Mucosa of descending colon (tissue), 3 donors: ENCODE measurements at regions not wholly inside any gene's neighbourhood (a gene's known extent, or its start where the extent isn't known, plus 50 kb on each side); places are given as distances from the start of the nearest gene placed in this dataset.
"Not testable (repeated sequence)": the region's sequence is repeated elsewhere in the genome, so short reads cannot be mapped to it uniquely, and the experiment has no call there.

ENCODE experiments used
- ATAC-seq: fragments of 200-7000 bp; cut with Tn5 transposase; one replicate; pipeline ENCODE4 v1.9.1; 2020; ENCODE audit warnings: mild to moderate bottlenecking, moderate library complexity
- DNase-seq, 3 donors: peaks; one replicate each; pipeline ENCODE4 v3.0.0-alpha.2; 2020
- H3K36me3 ChIP-seq: fragments of 200-600 bp; one replicate; pipeline ENCODE4 v1.8.0; 2021; ENCODE audit warnings: low read depth, mild to moderate bottlenecking
- H3K4me1 ChIP-seq: fragments of 200-600 bp; one replicate; pipeline ENCODE4 v1.8.0; 2021; ENCODE audit warnings: low read depth, mild to moderate bottlenecking
- H3K4me3 ChIP-seq: fragments of 200-600 bp; one replicate; pipeline ENCODE4 v1.8.0; 2021; ENCODE audit warnings: mild to moderate bottlenecking
- H3K9me3 ChIP-seq: fragments of 200-600 bp; one replicate; pipeline ENCODE4 v1.8.0; 2021; ENCODE audit warnings: mild to moderate bottlenecking
- intact Hi-C, 2 donors: fragments of 100-400 bp; cut with DNase I in 1 of 2; cut with micrococcal nuclease in 1 of 2; formaldehyde crosslinking; loops; one replicate each; pipeline versions ENCODE4 v1.11.0 to v1.11.1; 2022; cut with DNase I, micrococcal nuclease
- TF ChIP-seq, protein P1 (sequence below): fragments of 200-600 bp; IDR thresholded peaks from one replicate; pipeline ENCODE4 v1.8.0; 2022; ENCODE audit warnings: antibody characterized with exemption, mild to moderate bottlenecking
- donor health status: DM: no; HTN: no; CAD: no; lungs with moderate emphysema.
- donor health status: DM: no; HTN: no; CAD: no.
- donor health status: DM: no; HTN: yes; CAD: no.

DNA sequence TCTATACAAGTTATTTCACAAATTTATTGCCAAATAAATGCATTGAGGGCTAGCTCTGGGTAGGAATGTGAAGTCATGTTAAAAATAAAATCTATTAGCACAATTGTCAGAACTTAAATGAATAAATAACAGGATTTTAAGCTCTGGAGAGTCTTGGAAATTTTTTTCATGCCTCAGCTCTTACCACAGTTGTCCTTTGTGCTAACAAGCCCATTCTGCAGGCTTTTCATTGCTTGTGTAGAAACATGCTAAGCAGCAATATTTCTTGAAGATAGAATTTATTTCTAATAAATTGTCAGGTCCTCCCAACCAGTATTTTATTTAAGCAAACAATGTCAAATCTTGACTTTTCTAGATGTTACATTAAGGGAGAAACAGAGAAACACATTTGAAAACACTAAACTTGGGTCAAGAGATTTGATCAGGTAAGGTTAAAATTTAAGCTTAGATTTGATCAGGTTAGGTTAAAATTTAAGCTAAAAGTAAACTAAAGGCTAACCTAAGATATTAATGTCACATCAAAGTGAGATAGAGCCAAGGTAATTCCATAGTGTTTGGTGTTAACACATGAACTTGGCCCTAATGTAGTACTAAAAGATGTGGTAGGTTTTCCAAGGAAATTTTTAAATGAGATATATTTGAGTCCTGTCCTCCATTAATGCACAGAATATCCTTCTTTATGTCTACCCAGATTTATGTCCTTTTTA, 179.1 kb upstream of the IL1RAPL1 start:
- no peaks in the 10 kb centered on the region for H3K9me3 ChIP-seq
- DNase-seq, result no peak
- no peaks in the 10 kb centered on the region for H3K4me1 ChIP-seq
- no peak for ATAC-seq
- no peak overlapping the region for H3K4me3 ChIP-seq
- TF ChIP-seq, protein P1, sequence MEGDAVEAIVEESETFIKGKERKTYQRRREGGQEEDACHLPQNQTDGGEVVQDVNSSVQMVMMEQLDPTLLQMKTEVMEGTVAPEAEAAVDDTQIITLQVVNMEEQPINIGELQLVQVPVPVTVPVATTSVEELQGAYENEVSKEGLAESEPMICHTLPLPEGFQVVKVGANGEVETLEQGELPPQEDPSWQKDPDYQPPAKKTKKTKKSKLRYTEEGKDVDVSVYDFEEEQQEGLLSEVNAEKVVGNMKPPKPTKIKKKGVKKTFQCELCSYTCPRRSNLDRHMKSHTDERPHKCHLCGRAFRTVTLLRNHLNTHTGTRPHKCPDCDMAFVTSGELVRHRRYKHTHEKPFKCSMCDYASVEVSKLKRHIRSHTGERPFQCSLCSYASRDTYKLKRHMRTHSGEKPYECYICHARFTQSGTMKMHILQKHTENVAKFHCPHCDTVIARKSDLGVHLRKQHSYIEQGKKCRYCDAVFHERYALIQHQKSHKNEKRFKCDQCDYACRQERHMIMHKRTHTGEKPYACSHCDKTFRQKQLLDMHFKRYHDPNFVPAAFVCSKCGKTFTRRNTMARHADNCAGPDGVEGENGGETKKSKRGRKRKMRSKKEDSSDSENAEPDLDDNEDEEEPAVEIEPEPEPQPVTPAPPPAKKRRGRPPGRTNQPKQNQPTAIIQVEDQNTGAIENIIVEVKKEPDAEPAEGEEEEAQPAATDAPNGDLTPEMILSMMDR, result no peak
- no peaks in the 10 kb centered on the region for H3K36me3 ChIP-seq
- intact Hi-C loops, result no loop called here

DNA sequence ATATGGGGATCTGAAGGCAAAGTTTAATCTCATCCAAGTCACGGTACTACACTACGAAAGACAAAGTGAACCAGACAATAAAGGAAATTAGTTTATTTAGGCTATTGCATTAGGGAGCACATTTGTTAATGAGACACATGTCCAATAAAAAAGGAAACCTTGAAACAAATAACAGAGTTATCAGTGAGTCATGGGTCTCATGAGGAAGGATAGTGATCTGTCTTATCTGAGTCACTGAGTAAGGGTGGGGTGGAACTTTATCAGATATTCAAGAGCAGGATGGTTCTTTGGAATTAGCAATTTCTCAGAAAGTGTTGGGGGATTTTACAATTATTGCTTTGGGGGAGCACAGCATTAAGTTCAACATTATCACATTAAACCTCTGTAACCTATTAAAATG, 188.9 kb upstream of the IL1RAPL1 start:
- intact Hi-C loops, result no loop called here
- DNase-seq, result no peak
- H3K4me1 ChIP-seq, result no peaks in the 10 kb centered on the region
- H3K9me3 ChIP-seq, result no peaks in the 10 kb centered on the region
- no peak for ATAC-seq
- H3K4me3 ChIP-seq, result no peak overlapping the region
- no peaks in the 10 kb centered on the region for H3K36me3 ChIP-seq
- TF ChIP-seq, protein P1, result no peak

DNA sequence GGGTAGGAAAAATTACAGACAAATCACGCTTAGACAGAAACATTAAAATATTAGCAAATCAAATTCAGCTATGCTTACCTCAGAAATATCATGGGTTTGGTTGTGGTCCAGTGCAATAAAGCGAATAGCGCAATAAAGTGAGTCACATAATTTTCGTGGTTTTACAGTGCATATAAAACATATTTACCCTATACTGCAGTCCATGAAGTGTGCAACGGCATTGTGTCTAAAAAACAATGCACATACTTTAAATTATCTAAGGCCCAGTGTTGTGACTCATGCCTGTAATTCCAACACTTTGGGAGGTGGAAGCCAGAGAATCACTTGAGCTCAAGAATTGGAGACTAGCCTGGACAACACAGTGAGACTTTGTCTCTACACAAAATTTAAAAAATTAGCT, 195.7 kb upstream of the IL1RAPL1 start:
- intact Hi-C loops, result no loop called here
- H3K4me1 ChIP-seq, result no peaks in the 10 kb centered on the region
- no peaks in the 10 kb centered on the region for H3K36me3 ChIP-seq
- DNase-seq (no peak), ATAC-seq (peak; percentile 72)
- H3K4me3 ChIP-seq, result no peak overlapping the region
- TF ChIP-seq, protein P1, result no peak
- no peaks in the 10 kb centered on the region for H3K9me3 ChIP-seq

DNA sequence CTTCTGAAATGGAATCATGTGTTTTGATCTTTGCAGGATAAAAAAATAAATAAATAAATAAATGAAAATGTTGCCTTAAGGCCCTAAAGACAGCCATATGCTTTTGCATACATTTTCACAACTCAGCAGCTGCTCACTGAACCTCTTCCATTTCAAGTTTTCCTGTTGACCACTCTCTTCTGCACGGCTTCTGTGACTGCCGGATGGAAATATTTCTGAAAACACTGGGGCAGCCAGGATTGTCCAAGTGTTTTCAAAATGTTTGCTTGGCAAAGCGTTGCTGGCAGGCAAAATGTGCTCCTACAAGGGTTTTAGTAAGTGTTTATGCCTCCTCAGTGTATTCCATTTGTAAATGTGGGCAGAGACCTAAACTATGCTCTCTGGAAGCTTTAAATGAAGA, 208.1 kb upstream of the IL1RAPL1 start:
- intact Hi-C loops, result no loop called here
- Histone ChIP-seq H3K9me3 (no peaks in the 10 kb centered on the region), H3K4me1 (no peaks in the 10 kb centered on the region), H3K36me3 (no peaks in the 10 kb centered on the region), H3K4me3 (no peak overlapping the region)
- ATAC-seq (no peak), DNase-seq (no peak)
- TF ChIP-seq, protein P1, result no peak

DNA sequence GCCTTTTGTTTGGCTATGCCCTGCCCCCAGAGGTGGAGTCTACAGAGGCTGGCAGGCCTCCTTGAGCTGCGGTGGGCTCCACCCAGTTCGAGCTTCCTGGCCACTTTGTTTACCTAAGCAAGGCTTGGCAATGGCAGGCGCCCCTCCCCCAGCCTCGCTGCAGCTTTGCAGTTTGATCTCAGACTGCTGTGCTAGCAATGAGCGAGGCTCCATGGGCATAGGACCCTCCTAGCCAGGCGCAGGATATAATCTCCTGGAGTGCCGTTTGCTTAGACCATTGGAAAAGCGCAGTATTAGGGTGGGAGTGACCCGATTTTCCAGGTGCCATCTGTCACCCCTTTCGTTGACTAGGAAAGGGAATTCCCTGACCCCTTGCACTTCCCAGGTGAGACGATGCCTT, 219.6 kb upstream of the IL1RAPL1 start:
- intact Hi-C loops, ATAC-seq: not testable (repeated sequence)

DNA sequence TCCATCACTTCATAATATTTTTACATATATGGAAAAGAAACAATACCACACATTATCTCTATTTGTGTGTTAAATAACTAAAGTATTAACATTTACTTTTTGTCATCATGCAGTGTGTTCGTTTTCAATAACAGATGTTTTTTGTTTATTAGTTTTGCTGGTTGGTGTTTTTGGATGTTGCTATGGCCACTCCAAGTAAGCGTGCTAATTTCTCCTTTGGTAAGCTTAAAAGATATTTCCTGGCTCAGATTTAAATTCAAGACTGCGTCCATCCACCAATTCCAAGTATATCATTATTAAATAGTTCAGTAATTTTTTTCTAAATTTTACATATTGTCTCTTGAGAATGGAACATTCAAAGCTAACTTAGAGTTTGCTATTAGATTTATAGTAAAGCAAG, 235.4 kb upstream of the IL1RAPL1 start:
- DNase-seq, result no peak
- Histone ChIP-seq H3K4me3 (no peak overlapping the region), H3K36me3 (no peaks in the 10 kb centered on the region), H3K9me3 (no peaks in the 10 kb centered on the region), H3K4me1 (no peaks in the 10 kb centered on the region)
- ATAC-seq, result no peak
- TF ChIP-seq, protein P1, result no peak
- intact Hi-C loops, result no loop called here

More for the DNA sequence above, 219.6 kb upstream of the IL1RAPL1 start:
- H3K4me1 ChIP-seq, H3K36me3 ChIP-seq, H3K9me3 ChIP-seq, DNase-seq, H3K4me3 ChIP-seq: not testable (repeated sequence)
